HG02943 (cell line): ENCODE measurements at regions not wholly inside any gene's neighbourhood (a gene's known extent, or its start where the extent isn't known, plus 50 kb on each side); places are given as distances from the start of the nearest gene placed in this dataset.
A peak's percentile ranks its signal among the peaks of the same experiment; 100 is the strongest.
"Not testable (repeated sequence)": the region's sequence is repeated elsewhere in the genome, so short reads cannot be mapped to it uniquely, and the experiment has no call there.

Experiments
- ATAC-seq: cut with Tn5 transposase; IDR thresholded peaks from one replicate; pipeline ENCODE4 v1.9.1; 2021; ENCODE audit warnings: mild to moderate bottlenecking, low read depth, moderate library complexity; ENCODE audit not compliant: unreplicated experiment

GRCh38 chr6:130697995-130698535 lies 129.1 kb upstream of the SMLR1 start:
- peak; percentile 87 for ATAC-seq

DNA sequence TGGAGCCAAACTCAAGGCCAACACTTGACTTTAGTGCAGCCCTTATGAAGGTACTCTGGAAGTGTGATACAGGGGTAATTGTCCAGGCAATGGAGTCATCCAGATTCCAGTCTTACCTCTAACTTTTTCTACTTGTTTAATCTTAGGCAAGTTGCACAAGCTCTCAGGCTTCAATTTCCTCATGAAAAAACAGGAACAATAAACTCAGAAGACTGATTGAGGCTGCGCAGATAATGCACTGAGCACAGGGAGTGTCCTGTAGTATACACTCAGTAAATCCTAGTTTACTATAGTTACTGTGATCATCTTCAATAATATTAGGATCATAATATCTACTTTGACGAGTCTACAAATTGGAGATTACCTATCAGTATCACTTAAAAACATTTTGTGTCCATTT lies 127.5 kb upstream of the SMLR1 start:
- no peak for ATAC-seq

- ATAC-seq, result no peak
These were observed 126.8 kb upstream of the SMLR1 start for GRCh38 chr6:130700397-130700796.

DNA sequence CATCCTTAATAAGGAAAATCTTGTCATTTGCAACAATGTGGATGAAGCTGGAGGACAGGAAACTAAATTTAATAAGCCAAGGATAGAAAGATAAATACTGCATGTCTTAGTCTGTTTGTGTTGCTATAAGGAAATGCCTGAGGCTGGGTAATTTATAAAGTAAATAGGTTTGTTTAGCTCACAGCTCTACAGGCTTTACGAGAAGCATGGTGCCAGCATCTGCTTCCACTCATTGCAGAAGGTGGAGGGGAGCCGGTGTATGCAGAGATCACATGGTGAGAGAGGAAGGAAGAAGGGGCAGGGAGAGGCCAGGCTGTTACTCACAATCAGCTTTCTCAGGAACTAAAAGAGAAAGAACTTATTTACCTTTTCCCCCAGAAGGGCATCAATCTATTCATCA lies 118.9 kb upstream of the SMLR1 start:
- no peak for ATAC-seq

DNA sequence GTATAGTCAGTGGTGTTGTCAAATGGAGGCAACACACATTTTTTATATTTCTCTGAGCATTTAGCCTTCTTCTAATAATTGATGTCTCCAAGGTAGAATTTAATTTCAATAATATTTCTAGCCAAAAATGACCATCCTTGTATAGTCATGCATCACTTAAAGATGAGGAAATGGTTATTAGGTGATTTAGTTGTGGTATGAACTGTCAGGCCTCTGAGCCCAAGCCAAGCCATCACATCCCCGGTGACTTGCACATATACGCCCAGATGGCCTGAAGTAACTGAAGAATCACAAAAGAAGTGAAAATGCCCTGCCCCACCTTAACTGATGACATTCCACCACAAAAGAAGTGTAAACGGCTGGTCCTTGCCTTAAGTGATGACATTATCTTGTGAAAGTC lies 115.6 kb upstream of the SMLR1 start:
- ATAC-seq, result not testable (repeated sequence)

DNA sequence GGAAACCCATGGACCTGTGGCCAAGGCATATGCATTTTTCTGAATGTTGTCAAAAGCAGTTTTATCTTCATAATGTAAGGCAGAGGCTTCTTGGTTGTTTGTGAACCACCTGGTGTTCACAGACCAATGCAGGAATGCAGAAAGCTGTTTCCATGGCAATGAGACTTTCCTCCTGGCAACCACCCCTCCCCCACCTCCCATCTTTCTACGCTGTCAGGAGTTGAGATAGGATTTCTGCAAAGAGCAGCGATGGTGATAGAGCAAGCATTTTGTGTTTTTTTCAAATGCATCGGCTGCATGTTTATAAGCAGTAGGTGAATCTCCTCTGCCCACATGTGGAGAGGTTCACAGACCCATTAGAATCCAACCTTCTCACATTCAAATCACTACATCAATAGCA lies 114.1 kb upstream of the SMLR1 start:
- ATAC-seq, result no peak

DNA sequence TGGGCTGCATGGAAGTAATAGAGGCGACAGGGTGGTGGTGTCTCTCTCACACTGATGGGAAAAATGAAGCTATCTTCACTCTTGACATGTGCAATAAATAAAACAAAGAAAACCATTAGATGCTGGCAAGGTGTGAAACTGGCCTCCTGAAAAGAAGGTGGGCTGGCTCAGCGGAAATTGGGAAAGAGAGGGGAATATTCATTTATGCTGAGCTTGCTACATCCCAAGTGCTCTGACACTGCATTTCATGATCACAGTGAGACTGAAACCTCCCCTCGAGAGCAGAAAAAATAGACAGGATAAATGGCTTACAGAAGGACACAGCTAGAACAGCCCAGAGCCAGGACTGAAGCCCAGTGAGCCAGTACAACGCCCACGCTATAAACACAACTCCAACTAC lies 112.1 kb upstream of the SMLR1 start:
- no peak for ATAC-seq

GRCh38 chr6:130716466-130716865 lies 110.7 kb upstream of the SMLR1 start:
- no peak for ATAC-seq

DNA sequence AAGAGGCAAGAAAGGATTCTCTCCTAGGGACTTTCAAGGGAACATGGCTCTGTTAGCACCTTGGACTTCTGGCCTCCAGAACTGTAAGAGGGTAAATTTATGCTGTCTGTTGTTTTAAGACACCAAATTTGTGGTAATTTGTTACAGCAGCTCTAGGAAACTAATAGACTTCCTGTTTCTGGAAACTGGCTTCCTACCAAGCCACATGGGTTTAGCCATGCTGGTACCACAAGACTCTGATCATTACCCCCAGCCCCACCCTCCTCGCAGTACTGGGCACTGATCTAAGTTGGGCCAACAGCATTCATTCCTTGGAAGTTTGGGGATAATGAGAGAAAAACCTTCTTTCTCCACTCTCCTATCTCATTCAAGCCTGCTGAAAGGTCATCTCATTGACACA lies 109.5 kb upstream of the SMLR1 start:
- no peak for ATAC-seq

GRCh38 chr6:130720076-130720715 lies 107.0 kb upstream of the SMLR1 start:
- no peak for ATAC-seq

DNA sequence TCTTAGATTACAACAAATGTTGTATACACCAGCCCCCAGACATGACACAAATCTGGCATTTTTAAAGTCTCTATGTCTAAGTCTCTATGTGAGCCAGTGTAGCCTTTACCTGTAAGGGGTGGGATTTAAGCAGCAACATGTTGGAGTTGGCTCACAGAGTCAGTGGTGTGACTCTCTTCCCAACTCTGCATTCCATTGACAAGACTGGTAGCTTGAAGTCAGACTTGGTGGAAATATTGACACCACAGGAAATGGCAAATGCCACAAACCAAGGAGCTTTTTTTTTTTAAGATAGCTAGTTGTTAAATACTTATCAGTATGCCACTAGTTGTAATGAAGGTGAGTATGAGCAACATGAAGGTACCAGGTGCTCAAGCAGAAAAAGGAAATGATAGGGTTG lies 103.1 kb upstream of the SMLR1 start:
- ATAC-seq, result no peak

DNA sequence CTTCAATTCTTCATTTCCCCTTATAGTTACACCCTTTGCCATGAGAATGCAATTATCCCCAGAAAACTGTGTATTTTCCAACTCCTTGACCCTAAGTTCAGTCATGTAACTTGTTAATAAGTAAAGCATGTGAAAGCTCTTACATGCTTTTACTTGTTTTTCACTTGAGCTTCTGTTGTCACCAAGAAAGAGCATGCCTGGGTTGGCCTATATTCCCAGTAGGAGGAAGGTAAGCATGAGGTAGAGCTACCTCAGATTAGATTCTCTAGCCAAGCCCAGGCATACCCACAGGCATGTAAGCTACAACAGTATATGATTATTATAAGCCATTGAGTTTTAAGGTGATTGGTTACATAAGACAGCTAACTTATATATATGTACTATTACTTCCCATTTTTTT lies 101.7 kb upstream of the SMLR1 start:
- no peak for ATAC-seq

DNA sequence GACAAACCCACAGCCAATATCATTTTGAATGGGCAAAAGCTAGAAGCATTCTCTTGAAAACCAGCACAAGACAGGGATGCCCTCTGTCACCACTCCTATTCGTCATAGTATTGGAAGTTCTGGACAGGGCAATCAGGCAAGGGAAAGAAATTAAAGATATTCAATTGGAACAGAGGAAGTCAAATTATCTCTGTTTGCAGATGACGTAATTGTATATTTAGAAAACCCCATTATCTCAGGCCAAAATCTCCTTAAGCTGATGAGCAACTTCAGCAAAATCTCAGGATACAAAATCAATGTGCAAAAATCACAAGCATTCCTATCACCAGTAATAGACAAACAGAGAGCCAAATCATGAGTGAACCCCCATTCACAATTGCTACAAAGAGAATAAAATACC lies 99.1 kb upstream of the SMLR1 start:
- not testable (repeated sequence) for ATAC-seq

- no peak for ATAC-seq
These were observed 96.6 kb upstream of the SMLR1 start for GRCh38 chr6:130730600-130730999.

- no peak for ATAC-seq
These were observed 93.0 kb upstream of the SMLR1 start for GRCh38 chr6:130734161-130734560.

- ATAC-seq, result no peak
These were observed 86.9 kb upstream of the SMLR1 start for GRCh38 chr6:130740308-130740707.

GRCh38 chr6:130742131-130742681 lies 85.0 kb upstream of the SMLR1 start:
- ATAC-seq, result no peak

GRCh38 chr6:130743175-130743574 lies 84.0 kb upstream of the SMLR1 start:
- no peak for ATAC-seq

GRCh38 chr6:130744576-130745366 lies 82.4 kb upstream of the SMLR1 start:
- no peak for ATAC-seq

GRCh38 chr6:130748041-130748440 lies 79.2 kb upstream of the SMLR1 start:
- no peak for ATAC-seq

GRCh38 chr6:130749402-130749801 lies 77.8 kb upstream of the SMLR1 start:
- no peak for ATAC-seq

DNA sequence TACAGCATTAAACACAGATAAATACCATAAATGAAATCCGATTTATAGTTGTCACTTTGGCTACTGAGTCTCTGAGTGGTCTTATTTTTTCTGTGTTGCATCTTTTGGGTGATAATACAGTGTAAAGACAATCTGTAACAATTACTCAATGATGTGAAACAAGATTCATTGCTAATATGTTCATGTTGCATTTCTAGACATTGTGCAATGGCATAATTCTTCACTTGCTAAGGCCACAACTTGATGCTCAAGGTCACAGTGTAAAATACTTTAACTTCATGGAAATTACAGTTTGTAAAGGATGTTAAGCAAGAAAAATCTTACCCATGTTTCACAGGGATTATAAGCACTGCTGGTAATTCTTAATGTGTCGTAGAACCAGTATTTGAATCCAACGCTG lies 74.9 kb upstream of the SMLR1 start:
- ATAC-seq, result no peak
